ENCODE measurements at regions not wholly inside any gene's neighbourhood (a gene's known extent, or its start where the extent isn't known, plus 50 kb on each side); places are given as distances from the start of the nearest gene placed in this dataset.
A peak's percentile ranks its signal among the peaks of the same experiment; 100 is the strongest.

- no peak for TF ChIP-seq CTCF (IDR thresholded peaks at IDR 0.05; ENCODE audit: low read depth, low read length)
- Histone ChIP-seq H3K27ac (ENCODE audit: low read length) (no peak overlapping the region), H3K79me2 (ENCODE audit: low read length) (no peaks in the 10 kb centered on the region), H3K9me3 (ENCODE audit: insufficient read depth, low read length) (no peaks in the 10 kb centered on the region), H3K27me3 (ENCODE audit: low read depth, low read length) (no peaks in the 10 kb centered on the region), H3K9ac (ENCODE audit: low read length) (no peak overlapping the region), H3K4me3 (ENCODE audit: low read length) (no peak overlapping the region), H3K4me2 (ENCODE audit: low read length) (no peak overlapping the region), H3K36me3 (replicated peaks; ENCODE audit: low read depth, low read length) (no peaks in the 10 kb centered on the region), H4K20me1 (ENCODE audit: insufficient read depth, low read length) (no peaks in the 10 kb centered on the region), H2AFZ (ENCODE audit: low read depth, low read length) (no peak overlapping the region), H3K4me1 (ENCODE audit: low read length) (peaks cover 32% of the 10 kb centered on the region)
These were observed 558.2 kb upstream of the JAG1 start for GRCh38 chr20:11231742-11232648.

GRCh38 chr20:11232896-11233295, 559.1 kb upstream of the JAG1 start:
- no peak for TF ChIP-seq CTCF (IDR thresholded peaks at IDR 0.05; ENCODE audit: low read depth, low read length)
- TF ChIP-seq EZH2phosphoT487 (IDR thresholded peaks at IDR 0.05; ENCODE audit: low read depth): no peak
- H3K27ac ChIP-seq (ENCODE audit: low read length): no peak overlapping the region
- no peaks in the 10 kb centered on the region for H3K27me3 ChIP-seq (ENCODE audit: low read depth, low read length)
- H3K79me2 ChIP-seq (ENCODE audit: low read length): no peaks in the 10 kb centered on the region
- H3K4me3 ChIP-seq (ENCODE audit: low read length): no peak overlapping the region
- H3K4me1 ChIP-seq (ENCODE audit: low read length): peaks cover 32% of the 10 kb centered on the region
- no peak overlapping the region for H2AFZ ChIP-seq (ENCODE audit: low read depth, low read length)
- H3K36me3 ChIP-seq (replicated peaks; ENCODE audit: low read depth, low read length): no peaks in the 10 kb centered on the region
- no peaks in the 10 kb centered on the region for H3K9me3 ChIP-seq (ENCODE audit: insufficient read depth, low read length)
- no peaks in the 10 kb centered on the region for H4K20me1 ChIP-seq (ENCODE audit: insufficient read depth, low read length)
- H3K9ac ChIP-seq (ENCODE audit: low read length): no peak overlapping the region
- no peak overlapping the region for H3K4me2 ChIP-seq (ENCODE audit: low read length)

- no peaks in the 10 kb centered on the region for H3K79me2 ChIP-seq (ENCODE audit: low read length)
- no peak for TF ChIP-seq CTCF (IDR thresholded peaks at IDR 0.05; ENCODE audit: low read depth, low read length)
- peaks cover 32% of the 10 kb centered on the region for H3K4me1 ChIP-seq (ENCODE audit: low read length)
- peak overlapping the region; percentile 54 for H3K9ac ChIP-seq (ENCODE audit: low read length)
- no peaks in the 10 kb centered on the region for H3K36me3 ChIP-seq (replicated peaks; ENCODE audit: low read depth, low read length)
- H4K20me1 ChIP-seq (ENCODE audit: insufficient read depth, low read length): no peaks in the 10 kb centered on the region
- no peaks in the 10 kb centered on the region for H3K9me3 ChIP-seq (ENCODE audit: insufficient read depth, low read length)
- peak overlapping the region; percentile 35 for H2AFZ ChIP-seq (ENCODE audit: low read depth, low read length)
- H3K4me3 ChIP-seq (ENCODE audit: low read length): peak overlapping the region; percentile 44
- H3K4me2 ChIP-seq (ENCODE audit: low read length): peak overlapping the region; percentile 63
- no peaks in the 10 kb centered on the region for H3K27me3 ChIP-seq (ENCODE audit: low read depth, low read length)
- peak overlapping the region; percentile 87 for H3K27ac ChIP-seq (ENCODE audit: low read length)
These were observed 560.4 kb upstream of the JAG1 start for GRCh38 chr20:11234181-11234580.

- H3K4me2 ChIP-seq (ENCODE audit: low read length): peak overlapping the region; percentile 63
- peak overlapping the region; percentile 54; the same call in 1 of the 2 replicates for H3K9ac ChIP-seq (ENCODE audit: low read length)
- H3K4me3 ChIP-seq (ENCODE audit: low read length): peak overlapping the region; percentile 44
- no peaks in the 10 kb centered on the region for H3K27me3 ChIP-seq (ENCODE audit: low read depth, low read length)
- H3K79me2 ChIP-seq (ENCODE audit: low read length): no peaks in the 10 kb centered on the region
- TF ChIP-seq EZH2phosphoT487 (IDR thresholded peaks at IDR 0.05; ENCODE audit: low read depth): no peak
- H4K20me1 ChIP-seq (ENCODE audit: insufficient read depth, low read length): no peaks in the 10 kb centered on the region
- H3K4me1 ChIP-seq (ENCODE audit: low read length): peaks cover 30% of the 10 kb centered on the region
- H3K27ac ChIP-seq (ENCODE audit: low read length): peak overlapping the region; percentile 87
- H3K9me3 ChIP-seq (ENCODE audit: insufficient read depth, low read length): no peaks in the 10 kb centered on the region
- no peaks in the 10 kb centered on the region for H3K36me3 ChIP-seq (replicated peaks; ENCODE audit: low read depth, low read length)
- no peak overlapping the region for H2AFZ ChIP-seq (ENCODE audit: low read depth, low read length)
These were observed 560.8 kb upstream of the JAG1 start for GRCh38 chr20:11234608-11235007.

All from OCI-LY3 (cell line).